ENCODE measurements at regions not wholly inside any gene's neighbourhood (a gene's known extent, or its start where the extent isn't known, plus 50 kb on each side); places are given as distances from the start of the nearest gene placed in this dataset.

GRCh38 chr1:234878288-234878687 is 250.3 kb downstream of the TOMM20 start:
- no peak for DNase-seq

- DNase-seq = no peak
Observed at GRCh38 chr1:234877761-234878160, 250.9 kb downstream of the TOMM20 start.

GRCh38 chr1:234875953-234876855 is 252.4 kb downstream of the TOMM20 start:
- DNase-seq = peak; percentile 79 to 92 (median 88)

GRCh38 chr1:234875328-234875952 is 253.2 kb downstream of the TOMM20 start:
- no peak for DNase-seq

- peak; percentile 55 to 79 (median 72) for DNase-seq
Observed at GRCh38 chr1:234874291-234875288, 254.0 kb downstream of the TOMM20 start.

- DNase-seq = no peak
Observed at GRCh38 chr1:234871710-234872271, 256.8 kb downstream of the TOMM20 start.

- no peak for DNase-seq
Observed at GRCh38 chr1:234871039-234871709, 257.5 kb downstream of the TOMM20 start.

GRCh38 chr1:234870020-234870981 is 258.3 kb downstream of the TOMM20 start:
- no peak for DNase-seq

GRCh38 chr1:234869182-234870019 is 259.2 kb downstream of the TOMM20 start:
- no peak for DNase-seq

GRCh38 chr1:234868296-234869147 is 258.5 kb upstream of the IRF2BP2 start:
- no peak for DNase-seq

GRCh38 chr1:234866007-234866866 is 256.3 kb upstream of the IRF2BP2 start:
- DNase-seq = peak; percentile 93 to 100 (median 96)

GRCh38 chr1:234865171-234866006 is 255.4 kb upstream of the IRF2BP2 start:
- DNase-seq = no peak

GRCh38 chr1:234864116-234864515 is 254.1 kb upstream of the IRF2BP2 start:
- DNase-seq = no peak

GRCh38 chr1:234863551-234863971 is 253.6 kb upstream of the IRF2BP2 start:
- no peak for DNase-seq

- peak; percentile 68 to 78 (median 78) for DNase-seq
Observed at GRCh38 chr1:234862944-234863515, 253.1 kb upstream of the IRF2BP2 start.

GRCh38 chr1:234862360-234862943 is 252.5 kb upstream of the IRF2BP2 start:
- DNase-seq = no peak

All from suppressor macrophage (primary cell).